GM23338 (cell line): ENCODE measurements at regions not wholly inside any gene's neighbourhood (a gene's known extent, or its start where the extent isn't known, plus 50 kb on each side); places are given as distances from the start of the nearest gene placed in this dataset.

ENCODE experiments used
- ATAC-seq: fragments of 200-7000 bp; cut with Tn5 transposase; 3 replicates; pipeline ENCODE4 v1.9.1; 2020
- DNase-seq: peaks from one replicate; pipeline ENCODE4 v3.0.0-alpha.2; 2015; ENCODE audit warnings: low spot score
- H2AFZ ChIP-seq: fragments of 200-600 bp; sonication (generic); 2 replicates; pipeline ENCODE4 v1.8.0; 2016; ENCODE audit warnings: antibody characterized with exemption, mild to moderate bottlenecking, moderate library complexity
- H3F3A ChIP-seq: fragments of 200-600 bp; sonication (generic); replicated peaks from 2 replicates; pipeline ENCODE4 v1.8.0; 2017; ENCODE audit warnings: antibody characterized with exemption, mixed run types, low read depth
- H3K27ac ChIP-seq: fragments of 200-600 bp; sonication (generic); 2 replicates; pipeline ENCODE4 v1.6.1; 2016; ENCODE audit warnings: low read depth
- H3K27me3 ChIP-seq: fragments of 200-600 bp; sonication (generic); 2 replicates; pipeline ENCODE4 v1.8.0; 2016; ENCODE audit warnings: mild to moderate bottlenecking, mixed run types, moderate library complexity; ENCODE audit not compliant: insufficient read depth
- H3K36me3 ChIP-seq: fragments of 200-600 bp; sonication (generic); 2 replicates; pipeline ENCODE4 v1.8.0; 2016; ENCODE audit warnings: mild to moderate bottlenecking; ENCODE audit not compliant: insufficient read depth
- H3K4me1 ChIP-seq: fragments of 200-600 bp; sonication (generic); 2 replicates; pipeline ENCODE4 v1.8.0; 2016; ENCODE audit warnings: mild to moderate bottlenecking, moderate library complexity; ENCODE audit not compliant: insufficient read depth
- H3K4me2 ChIP-seq: fragments of 200-600 bp; sonication (generic); 2 replicates; pipeline ENCODE4 v1.7.1; 2017; ENCODE audit warnings: mixed run types
- H3K4me3 ChIP-seq: fragments of 200-600 bp; sonication (generic); 2 replicates; pipeline ENCODE4 v1.6.1; 2016; ENCODE audit warnings: mixed run types
- H3K79me2 ChIP-seq: fragments of 200-600 bp; sonication (generic); replicated peaks from 2 replicates; pipeline ENCODE4 v1.8.0; 2017; ENCODE audit warnings: mild to moderate bottlenecking; ENCODE audit not compliant: insufficient read depth
- H3K9me2 ChIP-seq: fragments of 200-600 bp; sonication (generic); 2 replicates; pipeline ENCODE4 v1.8.0; 2017; ENCODE audit not compliant: insufficient read depth
- H4K20me1 ChIP-seq: fragments of 200-600 bp; sonication (generic); replicated peaks from 2 replicates; pipeline ENCODE4 v1.8.0; 2017; ENCODE audit warnings: mild to moderate bottlenecking; ENCODE audit not compliant: insufficient read depth
- H3K27ac Mint-ChIP-seq: 2 replicates; pipeline ENCODE4 v1.8.0; 2020; ENCODE audit warnings: inconsistent platforms, mild to moderate bottlenecking, moderate library complexity, mixed read lengths
- H3K27me3 Mint-ChIP-seq: 3 replicates; pipeline ENCODE4 v1.8.0; 2022; ENCODE audit warnings: low read depth, mild to moderate bottlenecking, moderate library complexity, mixed read lengths, inconsistent platforms; ENCODE audit not compliant: insufficient read depth, poor library complexity
- H3K36me3 Mint-ChIP-seq: 3 replicates; pipeline ENCODE4 v1.8.0; 2021; ENCODE audit warnings: low read depth, mild to moderate bottlenecking, inconsistent platforms, moderate library complexity, mixed read lengths
- H3K4me1 Mint-ChIP-seq: 3 replicates; pipeline ENCODE4 v1.8.0; 2020; ENCODE audit warnings: mild to moderate bottlenecking, inconsistent platforms, mixed read lengths
- H3K4me3 Mint-ChIP-seq: 3 replicates; pipeline ENCODE4 v1.8.0; 2021; ENCODE audit warnings: moderate library complexity, mild to moderate bottlenecking, inconsistent platforms, mixed read lengths
- H3K9me3 Mint-ChIP-seq: 3 replicates; pipeline ENCODE4 v1.8.0; 2020; ENCODE audit warnings: moderate library complexity, mild to moderate bottlenecking, inconsistent platforms, mixed read lengths
- CREB1 ChIP-seq: fragments of 250-450 bp; sonication (Bioruptor Pico); IDR thresholded peaks from 2 replicates; pipeline ENCODE4 v1.5.0; 2020; ENCODE audit warnings: low read depth, mild to moderate bottlenecking, moderate library complexity
- EZH2 ChIP-seq: fragments of 200-600 bp; sonication (generic); IDR thresholded peaks from one replicate; pipeline ENCODE4 v1.8.0; 2017; ENCODE audit warnings: antibody characterized with exemption, mild to moderate bottlenecking, low read depth; ENCODE audit not compliant: unreplicated experiment
- EZH2phosphoT487 ChIP-seq: fragments of 200-600 bp; sonication (generic); IDR thresholded peaks from one replicate; pipeline ENCODE4 v1.8.1; 2018; ENCODE audit warnings: antibody characterized with exemption; ENCODE audit not compliant: unreplicated experiment
- JUNB ChIP-seq: IDR thresholded peaks from one replicate; pipeline ENCODE4 v1.6.1; 2016; ENCODE audit warnings: antibody characterized with exemption; ENCODE audit not compliant: unreplicated experiment
- NANOG ChIP-seq: IDR thresholded peaks from 2 replicates; pipeline ENCODE4 v1.6.1; 2016; ENCODE audit warnings: antibody characterized with exemption, borderline replicate concordance
- POLR2AphosphoS5 ChIP-seq: IDR thresholded peaks from 2 replicates; pipeline ENCODE4 v1.6.1; 2016; ENCODE audit warnings: antibody characterized with exemption, low read depth
- STAT1 ChIP-seq: IDR thresholded peaks from one replicate; pipeline ENCODE4 v1.6.1; 2016; ENCODE audit warnings: antibody characterized with exemption; ENCODE audit not compliant: unreplicated experiment
- ZNF114 ChIP-seq: fragments of 250-450 bp; sonication (Bioruptor Pico); IDR thresholded peaks from 2 replicates; pipeline ENCODE4 v1.5.0; 2020; ENCODE audit warnings: mild to moderate bottlenecking, moderate library complexity
- TF ChIP-seq, protein P1 (sequence below): fragments of 250-450 bp; sonication (Bioruptor Pico); IDR thresholded peaks from 2 replicates; pipeline ENCODE4 v1.5.0; 2020; ENCODE audit warnings: mild to moderate bottlenecking, moderate library complexity
- TF ChIP-seq, protein P2 (sequence below), 2 experiments: fragments of 200-600 bp in 1 of 2; sonication (generic) in 1 of 2; conservative IDR thresholded peaks; 2 replicates each; pipeline versions ENCODE4 v1.5.1 to v1.6.1; 2016 to 2017; ENCODE audit warnings: antibody characterized with exemption in 2 of 2, low read depth in 2 of 2, mild to moderate bottlenecking in 2 of 2, moderate library complexity in 1 of 2
- TF ChIP-seq, protein P3 (sequence below): IDR thresholded peaks from 2 replicates; pipeline ENCODE4 v1.6.1; 2016; ENCODE audit warnings: antibody characterized with exemption

- Histone ChIP-seq H4K20me1 (no peaks in the 10 kb centered on the region), H3K36me3 (no peaks in the 10 kb centered on the region), H3K4me1 (no peaks in the 10 kb centered on the region), H3K9me2 (no peaks in the 10 kb centered on the region), H3K4me2 (no peak overlapping the region), H3K27me3 (no peaks in the 10 kb centered on the region), H3F3A (no peaks in the 10 kb centered on the region), H3K4me3 (no peak overlapping the region), H2AFZ (no peak overlapping the region), H3K27ac (no peak overlapping the region), H3K79me2 (no peaks in the 10 kb centered on the region)
- no peak for TF ChIP-seq EZH2phosphoT487
- TF ChIP-seq, protein P1, sequence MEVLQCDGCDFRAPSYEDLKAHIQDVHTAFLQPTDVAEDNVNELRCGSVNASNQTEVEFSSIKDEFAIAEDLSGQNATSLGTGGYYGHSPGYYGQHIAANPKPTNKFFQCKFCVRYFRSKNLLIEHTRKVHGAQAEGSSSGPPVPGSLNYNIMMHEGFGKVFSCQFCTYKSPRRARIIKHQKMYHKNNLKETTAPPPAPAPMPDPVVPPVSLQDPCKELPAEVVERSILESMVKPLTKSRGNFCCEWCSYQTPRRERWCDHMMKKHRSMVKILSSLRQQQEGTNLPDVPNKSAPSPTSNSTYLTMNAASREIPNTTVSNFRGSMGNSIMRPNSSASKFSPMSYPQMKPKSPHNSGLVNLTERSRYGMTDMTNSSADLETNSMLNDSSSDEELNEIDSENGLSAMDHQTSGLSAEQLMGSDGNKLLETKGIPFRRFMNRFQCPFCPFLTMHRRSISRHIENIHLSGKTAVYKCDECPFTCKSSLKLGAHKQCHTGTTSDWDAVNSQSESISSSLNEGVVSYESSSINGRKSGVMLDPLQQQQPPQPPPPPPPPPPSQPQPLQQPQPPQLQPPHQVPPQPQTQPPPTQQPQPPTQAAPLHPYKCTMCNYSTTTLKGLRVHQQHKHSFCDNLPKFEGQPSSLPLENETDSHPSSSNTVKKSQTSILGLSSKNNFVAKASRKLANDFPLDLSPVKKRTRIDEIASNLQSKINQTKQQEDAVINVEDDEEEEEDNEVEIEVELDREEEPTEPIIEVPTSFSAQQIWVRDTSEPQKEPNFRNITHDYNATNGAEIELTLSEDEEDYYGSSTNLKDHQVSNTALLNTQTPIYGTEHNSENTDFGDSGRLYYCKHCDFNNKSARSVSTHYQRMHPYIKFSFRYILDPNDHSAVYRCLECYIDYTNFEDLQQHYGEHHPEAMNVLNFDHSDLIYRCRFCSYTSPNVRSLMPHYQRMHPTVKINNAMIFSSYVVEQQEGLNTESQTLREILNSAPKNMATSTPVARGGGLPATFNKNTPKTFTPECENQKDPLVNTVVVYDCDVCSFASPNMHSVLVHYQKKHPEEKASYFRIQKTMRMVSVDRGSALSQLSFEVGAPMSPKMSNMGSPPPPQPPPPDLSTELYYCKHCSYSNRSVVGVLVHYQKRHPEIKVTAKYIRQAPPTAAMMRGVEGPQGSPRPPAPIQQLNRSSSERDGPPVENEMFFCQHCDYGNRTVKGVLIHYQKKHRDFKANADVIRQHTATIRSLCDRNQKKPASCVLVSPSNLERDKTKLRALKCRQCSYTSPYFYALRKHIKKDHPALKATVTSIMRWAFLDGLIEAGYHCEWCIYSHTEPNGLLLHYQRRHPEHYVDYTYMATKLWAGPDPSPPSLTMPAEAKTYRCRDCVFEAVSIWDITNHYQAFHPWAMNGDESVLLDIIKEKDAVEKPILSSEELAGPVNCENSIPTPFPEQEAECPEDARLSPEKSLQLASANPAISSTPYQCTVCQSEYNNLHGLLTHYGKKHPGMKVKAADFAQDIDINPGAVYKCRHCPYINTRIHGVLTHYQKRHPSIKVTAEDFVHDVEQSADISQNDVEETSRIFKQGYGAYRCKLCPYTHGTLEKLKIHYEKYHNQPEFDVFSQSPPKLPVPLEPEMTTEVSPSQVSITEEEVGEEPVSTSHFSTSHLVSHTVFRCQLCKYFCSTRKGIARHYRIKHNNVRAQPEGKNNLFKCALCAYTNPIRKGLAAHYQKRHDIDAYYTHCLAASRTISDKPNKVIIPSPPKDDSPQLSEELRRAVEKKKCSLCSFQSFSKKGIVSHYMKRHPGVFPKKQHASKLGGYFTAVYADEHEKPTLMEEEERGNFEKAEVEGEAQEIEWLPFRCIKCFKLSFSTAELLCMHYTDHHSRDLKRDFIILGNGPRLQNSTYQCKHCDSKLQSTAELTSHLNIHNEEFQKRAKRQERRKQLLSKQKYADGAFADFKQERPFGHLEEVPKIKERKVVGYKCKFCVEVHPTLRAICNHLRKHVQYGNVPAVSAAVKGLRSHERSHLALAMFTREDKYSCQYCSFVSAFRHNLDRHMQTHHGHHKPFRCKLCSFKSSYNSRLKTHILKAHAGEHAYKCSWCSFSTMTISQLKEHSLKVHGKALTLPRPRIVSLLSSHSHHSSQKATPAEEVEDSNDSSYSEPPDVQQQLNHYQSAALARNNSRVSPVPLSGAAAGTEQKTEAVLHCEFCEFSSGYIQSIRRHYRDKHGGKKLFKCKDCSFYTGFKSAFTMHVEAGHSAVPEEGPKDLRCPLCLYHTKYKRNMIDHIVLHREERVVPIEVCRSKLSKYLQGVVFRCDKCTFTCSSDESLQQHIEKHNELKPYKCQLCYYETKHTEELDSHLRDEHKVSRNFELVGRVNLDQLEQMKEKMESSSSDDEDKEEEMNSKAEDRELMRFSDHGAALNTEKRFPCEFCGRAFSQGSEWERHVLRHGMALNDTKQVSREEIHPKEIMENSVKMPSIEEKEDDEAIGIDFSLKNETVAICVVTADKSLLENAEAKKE (CRISPR knock-in tag) = no peak
- TF ChIP-seq, protein P2, sequence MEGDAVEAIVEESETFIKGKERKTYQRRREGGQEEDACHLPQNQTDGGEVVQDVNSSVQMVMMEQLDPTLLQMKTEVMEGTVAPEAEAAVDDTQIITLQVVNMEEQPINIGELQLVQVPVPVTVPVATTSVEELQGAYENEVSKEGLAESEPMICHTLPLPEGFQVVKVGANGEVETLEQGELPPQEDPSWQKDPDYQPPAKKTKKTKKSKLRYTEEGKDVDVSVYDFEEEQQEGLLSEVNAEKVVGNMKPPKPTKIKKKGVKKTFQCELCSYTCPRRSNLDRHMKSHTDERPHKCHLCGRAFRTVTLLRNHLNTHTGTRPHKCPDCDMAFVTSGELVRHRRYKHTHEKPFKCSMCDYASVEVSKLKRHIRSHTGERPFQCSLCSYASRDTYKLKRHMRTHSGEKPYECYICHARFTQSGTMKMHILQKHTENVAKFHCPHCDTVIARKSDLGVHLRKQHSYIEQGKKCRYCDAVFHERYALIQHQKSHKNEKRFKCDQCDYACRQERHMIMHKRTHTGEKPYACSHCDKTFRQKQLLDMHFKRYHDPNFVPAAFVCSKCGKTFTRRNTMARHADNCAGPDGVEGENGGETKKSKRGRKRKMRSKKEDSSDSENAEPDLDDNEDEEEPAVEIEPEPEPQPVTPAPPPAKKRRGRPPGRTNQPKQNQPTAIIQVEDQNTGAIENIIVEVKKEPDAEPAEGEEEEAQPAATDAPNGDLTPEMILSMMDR (conservative IDR thresholded peaks at IDR 0.05; ENCODE audit: low read depth in 2 of 2) = no peak
- no peak for TF ChIP-seq NANOG
- Mint-ChIP-seq H3K4me3 (no peak overlapping the region), H3K27me3 (peaks cover 3% of the 10 kb centered on the region), H3K4me1 (no peaks in the 10 kb centered on the region), H3K36me3 (no peaks in the 10 kb centered on the region), H3K9me3 (no peaks in the 10 kb centered on the region), H3K27ac (no peak overlapping the region)
- DNase-seq = no peak
- no peak for ATAC-seq
Measured at GRCh38 chr10:59505926-59506325, 143.6 kb upstream of the FAM13C start.

DNA sequence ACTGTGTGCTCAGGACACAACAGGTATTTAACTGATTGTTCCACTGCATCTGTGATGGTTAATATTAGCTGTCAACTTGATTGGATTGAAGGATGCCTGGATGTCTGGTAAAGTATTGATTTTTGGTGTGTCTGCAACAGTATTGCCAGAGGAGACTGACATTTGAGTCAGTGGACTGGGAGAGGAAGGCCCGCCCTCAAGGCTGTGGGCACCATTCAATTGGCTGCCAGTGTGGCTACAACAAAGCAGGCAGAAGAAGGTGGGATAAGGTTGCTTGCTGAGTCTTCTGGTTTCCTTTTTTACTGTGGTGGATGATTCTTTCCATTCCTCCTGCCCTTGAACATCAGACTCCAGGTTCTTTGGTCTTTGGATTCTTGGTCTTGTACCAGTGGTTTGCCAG, 137.1 kb upstream of the FAM13C start:
- ATAC-seq = peak; percentile 71
- DNase-seq = peak; percentile 18
- Histone ChIP-seq H2AFZ (peak overlapping the region; percentile 87), H3K27ac (no peak overlapping the region), H3K36me3 (peaks cover 5% of the 10 kb centered on the region; the same call in 1 of the 2 replicates), H3F3A (no peaks in the 10 kb centered on the region), H3K9me2 (no peaks in the 10 kb centered on the region), H3K4me2 (no peak overlapping the region), H4K20me1 (no peaks in the 10 kb centered on the region), H3K4me1 (no peaks in the 10 kb centered on the region), H3K4me3 (no peak overlapping the region), H3K27me3 (no peaks in the 10 kb centered on the region), H3K79me2 (no peaks in the 10 kb centered on the region)
- Mint-ChIP-seq H3K9me3 (peaks cover 13% of the 10 kb centered on the region; the same call in 2 of the 3 replicates), H3K27ac (no peak overlapping the region), H3K4me3 (no peak overlapping the region), H3K36me3 (peaks cover 3% of the 10 kb centered on the region; the same call in 2 of the 3 replicates), H3K4me1 (peaks cover 4% of the 10 kb centered on the region; the same call in 1 of the 3 replicates), H3K27me3 (peaks cover 3% of the 10 kb centered on the region)
- no peak for TF ChIP-seq STAT1
- TF ChIP-seq, protein P2 (conservative IDR thresholded peaks at IDR 0.05; ENCODE audit: low read depth in 2 of 2) = no peak
- TF ChIP-seq EZH2 = no peak
- TF ChIP-seq NANOG = no peak
- no peak for TF ChIP-seq ZNF114 (CRISPR knock-in tag)
- TF ChIP-seq, protein P3, sequence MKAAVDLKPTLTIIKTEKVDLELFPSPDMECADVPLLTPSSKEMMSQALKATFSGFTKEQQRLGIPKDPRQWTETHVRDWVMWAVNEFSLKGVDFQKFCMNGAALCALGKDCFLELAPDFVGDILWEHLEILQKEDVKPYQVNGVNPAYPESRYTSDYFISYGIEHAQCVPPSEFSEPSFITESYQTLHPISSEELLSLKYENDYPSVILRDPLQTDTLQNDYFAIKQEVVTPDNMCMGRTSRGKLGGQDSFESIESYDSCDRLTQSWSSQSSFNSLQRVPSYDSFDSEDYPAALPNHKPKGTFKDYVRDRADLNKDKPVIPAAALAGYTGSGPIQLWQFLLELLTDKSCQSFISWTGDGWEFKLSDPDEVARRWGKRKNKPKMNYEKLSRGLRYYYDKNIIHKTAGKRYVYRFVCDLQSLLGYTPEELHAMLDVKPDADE = no peak
- no peak for TF ChIP-seq CREB1 (CRISPR knock-in tag)
- TF ChIP-seq EZH2phosphoT487 = no peak
- no peak for TF ChIP-seq JUNB
- TF ChIP-seq POLR2AphosphoS5 = no peak
